PC-3 (cell line): ENCODE measurements at regions not wholly inside any gene's neighbourhood (a gene's known extent, or its start where the extent isn't known, plus 50 kb on each side); places are given as distances from the start of the nearest gene placed in this dataset.
"Not testable (repeated sequence)": the region's sequence is repeated elsewhere in the genome, so short reads cannot be mapped to it uniquely, and the experiment has no call there.

Experiments used
- ATAC-seq: fragments of 200-7000 bp; cut with Tn5 transposase; 2 replicates; pipeline ENCODE4 v1.9.1; 2020; ENCODE audit warnings: mild to moderate bottlenecking, moderate library complexity
- BruUV-seq: library from RNA; stranded (reverse); fragments of 400-500 nt; replicated peaks from 2 replicates; lab custom pipeline; 2021; lab: Mats Ljungman, UMichigan
- CTCF ChIA-PET: fragments of 300-600 bp; sonication (Branson Sonifier 250); formaldehyde crosslinking; loops from one replicate; lab custom pipeline; 2022; ENCODE audit warnings: antibody characterized with exemption; lab: Charles Lee
- POLR2A ChIA-PET: fragments of 300-600 bp; sonication (Branson Sonifier 250); formaldehyde crosslinking; loops from one replicate; lab custom pipeline; 2022; ENCODE audit warnings: antibody characterized with exemption; ENCODE audit not compliant: unreplicated experiment; lab: Charles Lee
- DNase-seq: peaks from one replicate; pipeline ENCODE4 v3.0.0-alpha.2; 2015
- H2AFZ ChIP-seq: fragments of 300-600 bp; sonication (generic); 2 replicates; pipeline ENCODE4 v1.6.0; 2016; ENCODE audit warnings: antibody characterized with exemption, low read length
- H3F3A ChIP-seq: fragments of 300-600 bp; sonication (generic); one replicate; pipeline ENCODE4 v1.6.0; 2017; ENCODE audit warnings: antibody characterized with exemption, low read length, control low read depth, mild to moderate bottlenecking; ENCODE audit not compliant: unreplicated experiment
- H3K27ac ChIP-seq: fragments of 300-600 bp; sonication (generic); 2 replicates; pipeline ENCODE4 v1.5.1; 2016; ENCODE audit warnings: mild to moderate bottlenecking, low read length
- H3K27me3 ChIP-seq: fragments of 300-600 bp; sonication (generic); 2 replicates; pipeline ENCODE4 v1.6.1; 2016; ENCODE audit warnings: low read length, mixed read lengths
- H3K36me3 ChIP-seq: fragments of 300-600 bp; sonication (generic); 2 replicates; pipeline ENCODE4 v1.6.1; 2016; ENCODE audit warnings: low read depth, mixed run types, low read length, mixed read lengths
- H3K4me1 ChIP-seq: fragments of 300-600 bp; sonication (generic); 2 replicates; pipeline ENCODE4 v1.5.1; 2016; ENCODE audit warnings: low read length; ENCODE audit not compliant: insufficient read depth
- H3K4me2 ChIP-seq: fragments of 300-600 bp; sonication (generic); 2 replicates; pipeline ENCODE4 v1.6.0; 2016; ENCODE audit warnings: low read length
- H3K4me3 ChIP-seq: fragments of 300-600 bp; sonication (generic); 2 replicates; pipeline ENCODE4 v1.5.1; 2016; ENCODE audit warnings: mild to moderate bottlenecking, low read length, mixed read lengths
- H3K79me2 ChIP-seq: fragments of 300-600 bp; sonication (generic); 2 replicates; pipeline ENCODE4 v1.6.1; 2017; ENCODE audit warnings: low read length, mixed read lengths
- H3K9ac ChIP-seq: fragments of 300-600 bp; sonication (generic); 2 replicates; pipeline ENCODE4 v1.6.0; 2016; ENCODE audit warnings: mild to moderate bottlenecking, low read length
- H3K9me2 ChIP-seq: fragments of 300-600 bp; sonication (generic); replicated peaks from 2 replicates; pipeline ENCODE4 v1.6.1; 2016; ENCODE audit warnings: mixed run types, low read length, mixed read lengths
- H3K9me3 ChIP-seq: fragments of 300-600 bp; sonication (generic); 2 replicates; pipeline ENCODE4 v1.6.1; 2016; ENCODE audit warnings: low read length, mixed read lengths
- H4K20me1 ChIP-seq: fragments of 300-600 bp; sonication (generic); 2 replicates; pipeline ENCODE4 v1.6.1; 2016; ENCODE audit warnings: low read length, mixed read lengths
- intact Hi-C: fragments of 100-400 bp; cut with micrococcal nuclease; formaldehyde crosslinking; loops from 2 replicates; pipeline ENCODE4 v1.9.0; 2023

DNA sequence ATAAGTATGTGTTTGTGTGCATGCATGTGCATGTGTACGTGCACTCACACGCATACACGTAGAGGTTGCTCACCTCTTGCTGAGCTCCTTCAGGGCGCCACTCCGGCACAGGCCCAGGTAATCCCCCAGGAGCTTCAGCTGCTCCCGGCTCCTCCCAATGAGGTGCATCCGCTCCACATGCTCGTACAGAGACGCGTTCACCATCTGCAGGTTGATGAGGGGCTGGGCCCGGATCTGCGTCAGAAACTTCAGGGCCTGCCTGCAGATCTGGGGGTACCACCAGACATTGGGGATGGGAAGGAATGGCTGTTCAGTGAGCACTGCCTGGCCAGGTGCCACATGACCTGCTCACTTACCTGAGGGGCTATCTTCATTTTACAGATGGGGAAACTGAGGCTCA is 127.0 kb downstream of the LRRC37A3 start:
- H3K79me2 ChIP-seq, H3K4me3 ChIP-seq, CTCF ChIA-PET, ATAC-seq, H3K36me3 ChIP-seq, DNase-seq, H3K27me3 ChIP-seq, intact Hi-C loops, H3K4me2 ChIP-seq, BruUV-seq, H3K9ac ChIP-seq, H2AFZ ChIP-seq, H4K20me1 ChIP-seq, POLR2A ChIA-PET, H3K9me3 ChIP-seq, H3F3A ChIP-seq, H3K9me2 ChIP-seq: not testable (repeated sequence)
- H3K27ac ChIP-seq, result peak overlapping the region; percentile 61
- peaks cover 17% of the 10 kb centered on the region for H3K4me1 ChIP-seq

- CTCF ChIA-PET, H3F3A ChIP-seq, H3K79me2 ChIP-seq, H3K36me3 ChIP-seq, H4K20me1 ChIP-seq, H3K27me3 ChIP-seq, H3K9me2 ChIP-seq, H3K9ac ChIP-seq, intact Hi-C loops, H3K27ac ChIP-seq, H3K4me2 ChIP-seq, DNase-seq, ATAC-seq, H2AFZ ChIP-seq, H3K4me3 ChIP-seq, H3K9me3 ChIP-seq, POLR2A ChIA-PET, BruUV-seq: not testable (repeated sequence)
- peaks cover 17% of the 10 kb centered on the region for H3K4me1 ChIP-seq
Observed at GRCh38 chr17:64791691-64792090, 127.6 kb downstream of the LRRC37A3 start.

GRCh38 chr17:64791226-64791625 is 128.1 kb downstream of the LRRC37A3 start:
- H3K9ac ChIP-seq, DNase-seq, intact Hi-C loops, BruUV-seq, H3K9me2 ChIP-seq, H3K27me3 ChIP-seq, H4K20me1 ChIP-seq, H2AFZ ChIP-seq, H3K36me3 ChIP-seq, H3F3A ChIP-seq, ATAC-seq, H3K79me2 ChIP-seq, H3K4me2 ChIP-seq, CTCF ChIA-PET, H3K4me3 ChIP-seq, H3K9me3 ChIP-seq, H3K27ac ChIP-seq, POLR2A ChIA-PET: not testable (repeated sequence)
- H3K4me1 ChIP-seq, result peaks cover 17% of the 10 kb centered on the region

DNA sequence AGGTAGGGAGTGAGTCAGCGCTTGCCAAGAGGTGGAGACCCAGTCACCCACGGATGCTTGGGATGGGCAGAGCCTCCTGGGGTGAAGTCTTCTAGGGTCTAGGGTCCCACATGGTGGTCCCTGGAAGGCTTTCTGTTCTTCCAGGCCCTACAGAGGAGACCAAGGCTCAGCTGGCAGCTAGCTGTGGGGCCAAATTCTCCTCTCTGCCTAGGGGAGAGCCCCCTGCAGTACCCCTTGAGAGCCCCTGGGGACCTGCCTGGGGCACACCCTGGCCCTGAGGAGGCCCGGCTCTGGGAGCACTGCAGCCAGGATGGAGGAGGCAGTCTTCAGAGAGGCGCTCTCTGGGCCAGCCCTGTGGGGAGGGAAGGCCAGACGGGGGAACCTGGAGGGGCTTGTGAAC is 128.6 kb upstream of the SMURF2 start:
- H3K9me3 ChIP-seq, H2AFZ ChIP-seq, H3F3A ChIP-seq, DNase-seq, BruUV-seq, H3K27ac ChIP-seq, H3K4me3 ChIP-seq, H3K4me2 ChIP-seq, intact Hi-C loops, H4K20me1 ChIP-seq, H3K27me3 ChIP-seq, H3K36me3 ChIP-seq, ATAC-seq, H3K79me2 ChIP-seq, POLR2A ChIA-PET, CTCF ChIA-PET, H3K9ac ChIP-seq, H3K9me2 ChIP-seq: not testable (repeated sequence)
- peaks cover 17% of the 10 kb centered on the region for H3K4me1 ChIP-seq

DNA sequence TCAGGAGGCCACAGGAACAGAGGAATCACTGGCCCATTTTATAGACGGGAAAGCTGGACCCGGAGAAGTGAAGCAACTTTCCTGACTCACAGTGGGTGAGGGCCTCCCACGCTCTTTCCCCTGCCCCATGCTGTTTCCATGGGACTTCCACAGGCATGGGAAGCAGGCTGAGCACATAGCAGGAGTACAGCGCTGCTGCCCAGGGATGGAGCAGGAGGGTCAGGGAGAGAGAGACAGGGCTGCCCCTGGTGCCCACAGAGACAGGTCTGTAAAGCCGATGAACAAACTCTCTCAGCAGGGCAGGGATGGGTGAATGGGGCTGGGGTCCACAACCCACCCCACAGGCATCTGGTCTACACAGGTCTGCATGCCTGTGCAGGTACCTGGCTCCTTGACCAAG is 128.1 kb upstream of the SMURF2 start:
- H3K4me1 ChIP-seq, result peaks cover 17% of the 10 kb centered on the region
- intact Hi-C loops, H3K9me2 ChIP-seq, H4K20me1 ChIP-seq, DNase-seq, BruUV-seq, ATAC-seq, H2AFZ ChIP-seq, H3F3A ChIP-seq, H3K4me2 ChIP-seq, H3K9ac ChIP-seq, H3K4me3 ChIP-seq, H3K36me3 ChIP-seq, H3K79me2 ChIP-seq, H3K27ac ChIP-seq, H3K9me3 ChIP-seq, CTCF ChIA-PET, POLR2A ChIA-PET, H3K27me3 ChIP-seq: not testable (repeated sequence)

- H3K4me2 ChIP-seq, CTCF ChIA-PET, H3K36me3 ChIP-seq, H3K4me3 ChIP-seq, H3K9me2 ChIP-seq, H3F3A ChIP-seq, ATAC-seq, POLR2A ChIA-PET, BruUV-seq, H3K27ac ChIP-seq, intact Hi-C loops, DNase-seq, H3K9me3 ChIP-seq, H3K27me3 ChIP-seq, H3K79me2 ChIP-seq, H4K20me1 ChIP-seq, H3K9ac ChIP-seq, H2AFZ ChIP-seq: not testable (repeated sequence)
- H3K4me1 ChIP-seq, result peaks cover 17% of the 10 kb centered on the region
Observed at GRCh38 chr17:64789061-64789445, 126.9 kb upstream of the SMURF2 start.
